ENCODE measurements at regions not wholly inside any gene's neighbourhood (a gene's known extent, or its start where the extent isn't known, plus 50 kb on each side); places are given as distances from the start of the nearest gene placed in this dataset.

- Histone ChIP-seq H3K36me3 (ENCODE audit: control insufficient read depth in 1 of 2, insufficient read depth in 2 of 2, low read length in 1 of 2) (no peaks in the 10 kb centered on the region), H3K27me3 (ENCODE audit: control insufficient read depth in 1 of 2, insufficient read depth in 2 of 2, low read length in 1 of 2) (no peaks in the 10 kb centered on the region), H3K9me3 (ENCODE audit: control insufficient read depth, low read length) (no peaks in the 10 kb centered on the region), H3K4me1 (ENCODE audit: control insufficient read depth in 1 of 2, insufficient read depth in 2 of 2, low read length in 2 of 2) (peaks cover 0 to 4% of the 10 kb centered on the region in 2 donors), H3K27ac (ENCODE audit: low read depth in 1 of 2, low read length in 2 of 2) (no peak overlapping the region), H3K4me3 (ENCODE audit: low read length in 2 of 2) (no peak overlapping the region)
- DNase-seq (no peak), ATAC-seq (ENCODE audit: low FRiP score) (no peak)
- 84 to 85% methylated on average over 4 of the region's 4 CpGs for WGBS, 2 donors
- intact Hi-C loops (cut with DNase I) = no loop called here
Measured at GRCh38 chr6:21984135-21984534, 312.7 kb downstream of the PRL start.

GRCh38 chr6:21984561-21984960 is 312.3 kb downstream of the PRL start:
- DNase-seq (no peak), ATAC-seq (ENCODE audit: low FRiP score) (no peak)
- H3K27ac ChIP-seq (ENCODE audit: low read depth in 1 of 2, low read length in 2 of 2) = no peak overlapping the region

GRCh38 chr6:21985904-21986303 is 310.9 kb downstream of the PRL start:
- 85 to 87% methylated on average over 1 of the region's 1 CpG for WGBS, 2 donors
- peaks cover 0 to 7% of the 10 kb centered on the region in 2 donors for H3K4me1 ChIP-seq (ENCODE audit: control insufficient read depth in 1 of 2, insufficient read depth in 2 of 2, low read length in 2 of 2)
- H3K27me3 ChIP-seq (ENCODE audit: control insufficient read depth in 1 of 2, insufficient read depth in 2 of 2, low read length in 1 of 2) = no peaks in the 10 kb centered on the region
- no peak overlapping the region for H3K27ac ChIP-seq (ENCODE audit: low read depth in 1 of 2, low read length in 2 of 2)
- H3K9me3 ChIP-seq (ENCODE audit: control insufficient read depth, low read length) = no peaks in the 10 kb centered on the region
- H3K36me3 ChIP-seq (ENCODE audit: control insufficient read depth in 1 of 2, insufficient read depth in 2 of 2, low read length in 1 of 2) = no peaks in the 10 kb centered on the region
- no peak overlapping the region for H3K4me3 ChIP-seq (ENCODE audit: low read length in 2 of 2)
- DNase-seq (no peak), ATAC-seq (ENCODE audit: low FRiP score) (no peak)
- intact Hi-C loops (cut with DNase I) = no loop called here

More at GRCh38 chr6:21984561-21984960, 312.3 kb downstream of the PRL start:
- Histone ChIP-seq H3K4me3 (ENCODE audit: low read length in 2 of 2) (no peak overlapping the region), H3K36me3 (ENCODE audit: control insufficient read depth in 1 of 2, insufficient read depth in 2 of 2, low read length in 1 of 2) (no peaks in the 10 kb centered on the region), H3K9me3 (ENCODE audit: control insufficient read depth, low read length) (no peaks in the 10 kb centered on the region), H3K4me1 (ENCODE audit: control insufficient read depth in 1 of 2, insufficient read depth in 2 of 2, low read length in 2 of 2) (peaks cover 0 to 4% of the 10 kb centered on the region in 2 donors), H3K27me3 (ENCODE audit: control insufficient read depth in 1 of 2, insufficient read depth in 2 of 2, low read length in 1 of 2) (no peaks in the 10 kb centered on the region)
- WGBS, 2 donors = 0 to 2% methylated on average over 1 of the region's 1 CpG
- intact Hi-C loops (cut with DNase I) = no loop called here

GRCh38 chr6:21986703-21987102 is 310.1 kb downstream of the PRL start:
- Histone ChIP-seq H3K36me3 (ENCODE audit: control insufficient read depth in 1 of 2, insufficient read depth in 2 of 2, low read length in 1 of 2) (no peaks in the 10 kb centered on the region), H3K4me3 (ENCODE audit: low read length in 2 of 2) (no peak overlapping the region), H3K4me1 (ENCODE audit: control insufficient read depth in 1 of 2, insufficient read depth in 2 of 2, low read length in 2 of 2) (peaks cover 4 to 7% of the 10 kb centered on the region in 2 donors), H3K27me3 (ENCODE audit: control insufficient read depth in 1 of 2, insufficient read depth in 2 of 2, low read length in 1 of 2) (no peaks in the 10 kb centered on the region), H3K9me3 (ENCODE audit: control insufficient read depth, low read length) (no peaks in the 10 kb centered on the region), H3K27ac (ENCODE audit: low read depth in 1 of 2, low read length in 2 of 2) (peak overlapping the region in 1 of 2 donors; percentile 8)
- DNase-seq (no peak), ATAC-seq (ENCODE audit: low FRiP score) (peak; percentile 20)
- 35 to 49% methylated on average over 6 of the region's 6 CpGs for WGBS, 2 donors
- intact Hi-C loops (cut with DNase I) = no loop called here

- H3K4me3 ChIP-seq (ENCODE audit: low read length in 2 of 2) = no peak overlapping the region
- H3K27ac ChIP-seq (ENCODE audit: low read depth in 1 of 2, low read length in 2 of 2) = no peak overlapping the region
- intact Hi-C loops (cut with DNase I) = no loop called here
- peaks cover 4 to 7% of the 10 kb centered on the region in 2 donors for H3K4me1 ChIP-seq (ENCODE audit: control insufficient read depth in 1 of 2, insufficient read depth in 2 of 2, low read length in 2 of 2)
- no peaks in the 10 kb centered on the region for H3K27me3 ChIP-seq (ENCODE audit: control insufficient read depth in 1 of 2, insufficient read depth in 2 of 2, low read length in 1 of 2)
- ATAC-seq (ENCODE audit: low FRiP score) (peak; percentile 93), DNase-seq (peak; percentile 82 to 84)
- no peaks in the 10 kb centered on the region for H3K36me3 ChIP-seq (ENCODE audit: control insufficient read depth in 1 of 2, insufficient read depth in 2 of 2, low read length in 1 of 2)
- 0 to 2% methylated on average over 9 of the region's 9 CpGs for WGBS, 2 donors
- H3K9me3 ChIP-seq (ENCODE audit: control insufficient read depth, low read length) = no peaks in the 10 kb centered on the region
Measured at GRCh38 chr6:21987501-21987957, 309.3 kb downstream of the PRL start.

- ATAC-seq (ENCODE audit: low FRiP score) (no peak), DNase-seq (no peak)
- no peak overlapping the region for H3K27ac ChIP-seq (ENCODE audit: low read depth in 1 of 2, low read length in 2 of 2)
- peaks cover 4 to 7% of the 10 kb centered on the region in 2 donors for H3K4me1 ChIP-seq (ENCODE audit: control insufficient read depth in 1 of 2, insufficient read depth in 2 of 2, low read length in 2 of 2)
- no peaks in the 10 kb centered on the region for H3K27me3 ChIP-seq (ENCODE audit: control insufficient read depth in 1 of 2, insufficient read depth in 2 of 2, low read length in 1 of 2)
- H3K36me3 ChIP-seq (ENCODE audit: control insufficient read depth in 1 of 2, insufficient read depth in 2 of 2, low read length in 1 of 2) = no peaks in the 10 kb centered on the region
- WGBS, 2 donors = 72% methylated on average over 1 of the region's 1 CpG
- H3K4me3 ChIP-seq (ENCODE audit: low read length in 2 of 2) = no peak overlapping the region
- no peaks in the 10 kb centered on the region for H3K9me3 ChIP-seq (ENCODE audit: control insufficient read depth, low read length)
- intact Hi-C loops (cut with DNase I) = no loop called here
Measured at GRCh38 chr6:21990577-21990976, 306.3 kb downstream of the PRL start.

- no peaks in the 10 kb centered on the region for H3K36me3 ChIP-seq (ENCODE audit: control insufficient read depth in 1 of 2, insufficient read depth in 2 of 2, low read length in 1 of 2)
- no peaks in the 10 kb centered on the region for H3K27me3 ChIP-seq (ENCODE audit: control insufficient read depth in 1 of 2, insufficient read depth in 2 of 2, low read length in 1 of 2)
- ATAC-seq (ENCODE audit: low FRiP score) (no peak), DNase-seq (no peak)
- intact Hi-C loops (cut with DNase I) = no loop called here
- H3K4me3 ChIP-seq (ENCODE audit: low read length in 2 of 2) = no peak overlapping the region
- H3K9me3 ChIP-seq (ENCODE audit: control insufficient read depth, low read length) = no peaks in the 10 kb centered on the region
- no peak overlapping the region for H3K27ac ChIP-seq (ENCODE audit: low read depth in 1 of 2, low read length in 2 of 2)
- 73 to 77% methylated on average over 6 of the region's 6 CpGs for WGBS, 2 donors
- H3K4me1 ChIP-seq (ENCODE audit: control insufficient read depth in 1 of 2, insufficient read depth in 2 of 2, low read length in 2 of 2) = peaks cover 4 to 7% of the 10 kb centered on the region in 2 donors
Measured at GRCh38 chr6:21992178-21992967, 304.5 kb downstream of the PRL start.

- H3K4me3 ChIP-seq (ENCODE audit: low read length in 2 of 2) = no peak overlapping the region
- 73 to 80% methylated on average over 2 of the region's 2 CpGs for WGBS, 2 donors
- DNase-seq (no peak), ATAC-seq (ENCODE audit: low FRiP score) (no peak)
- intact Hi-C loops (cut with DNase I) = no loop called here
- H3K4me1 ChIP-seq (ENCODE audit: control insufficient read depth in 1 of 2, insufficient read depth in 2 of 2, low read length in 2 of 2) = peaks cover 4 to 6% of the 10 kb centered on the region in 2 donors
- H3K27me3 ChIP-seq (ENCODE audit: control insufficient read depth in 1 of 2, insufficient read depth in 2 of 2, low read length in 1 of 2) = no peaks in the 10 kb centered on the region
- H3K9me3 ChIP-seq (ENCODE audit: control insufficient read depth, low read length) = no peaks in the 10 kb centered on the region
- no peaks in the 10 kb centered on the region for H3K36me3 ChIP-seq (ENCODE audit: control insufficient read depth in 1 of 2, insufficient read depth in 2 of 2, low read length in 1 of 2)
- no peak overlapping the region for H3K27ac ChIP-seq (ENCODE audit: low read depth in 1 of 2, low read length in 2 of 2)
Measured at GRCh38 chr6:21993841-21994240, 303.0 kb downstream of the PRL start.

GRCh38 chr6:21994821-21995220 is 302.0 kb downstream of the PRL start:
- Histone ChIP-seq H3K4me3 (ENCODE audit: low read length in 2 of 2) (no peak overlapping the region), H3K27ac (ENCODE audit: low read depth in 1 of 2, low read length in 2 of 2) (no peak overlapping the region), H3K4me1 (ENCODE audit: control insufficient read depth in 1 of 2, insufficient read depth in 2 of 2, low read length in 2 of 2) (peaks cover 4 to 9% of the 10 kb centered on the region in 2 donors), H3K36me3 (ENCODE audit: control insufficient read depth in 1 of 2, insufficient read depth in 2 of 2, low read length in 1 of 2) (no peaks in the 10 kb centered on the region), H3K9me3 (ENCODE audit: control insufficient read depth, low read length) (no peaks in the 10 kb centered on the region), H3K27me3 (ENCODE audit: control insufficient read depth in 1 of 2, insufficient read depth in 2 of 2, low read length in 1 of 2) (no peaks in the 10 kb centered on the region)
- WGBS, 2 donors = 93 to 95% methylated on average over 1 of the region's 1 CpG
- no peak for DNase-seq
- intact Hi-C loops (cut with DNase I) = no loop called here
- no peak for ATAC-seq (ENCODE audit: low FRiP score)

Measured in aorta (tissue), 5 donors.